Adipocyte (in vitro differentiated cells): ENCODE measurements at regions not wholly inside any gene's neighbourhood (a gene's known extent, or its start where the extent isn't known, plus 50 kb on each side); places are given as distances from the start of the nearest gene placed in this dataset.
"Not testable (repeated sequence)": the region's sequence is repeated elsewhere in the genome, so short reads cannot be mapped to it uniquely, and the experiment has no call there.

Source experiments
- DNase-seq: peaks from one replicate; pipeline ENCODE4 v3.0.0-alpha.2; 2015; ENCODE audit warnings: low read depth
- H3K27me3 ChIP-seq: replicated peaks from 2 replicates; pipeline ENCODE4 v1.7.0; 2013; ENCODE audit warnings: mild to moderate bottlenecking, low read length, moderate library complexity; ENCODE audit not compliant: control insufficient read depth, insufficient read depth
- H3K36me3 ChIP-seq: 2 replicates; pipeline ENCODE4 v1.7.0; 2013; ENCODE audit warnings: low read length, mild to moderate bottlenecking, moderate library complexity; ENCODE audit not compliant: control insufficient read depth, insufficient read depth, severe bottlenecking
- H3K4me1 ChIP-seq: 2 replicates; pipeline ENCODE4 v1.7.0; 2013; ENCODE audit warnings: mild to moderate bottlenecking, low read length, moderate library complexity; ENCODE audit not compliant: control insufficient read depth, insufficient read depth
- H3K4me3 ChIP-seq: 2 replicates; pipeline ENCODE4 v1.7.0; 2013; ENCODE audit warnings: mild to moderate bottlenecking, low read length, moderate library complexity
- H3K9ac ChIP-seq: 2 replicates; pipeline ENCODE4 v1.7.0; 2013; ENCODE audit warnings: mild to moderate bottlenecking, low read length, moderate library complexity
- H3K9me3 ChIP-seq: 2 replicates; pipeline ENCODE4 v1.7.0; 2013; ENCODE audit warnings: mild to moderate bottlenecking, low read length, moderate library complexity; ENCODE audit not compliant: control insufficient read depth

GRCh38 chr6:115873901-115874300 lies 186.8 kb downstream of the FRK start:
- no peak for DNase-seq
- Histone ChIP-seq H3K36me3 (no peaks in the 10 kb centered on the region), H3K4me1 (no peaks in the 10 kb centered on the region), H3K4me3 (no peak overlapping the region), H3K9me3 (no peaks in the 10 kb centered on the region), H3K27me3 (peaks cover 7% of the 10 kb centered on the region), H3K9ac (no peak overlapping the region)

GRCh38 chr6:115870464-115870863 lies 190.2 kb downstream of the FRK start:
- Histone ChIP-seq H3K27me3 (peaks cover 7% of the 10 kb centered on the region), H3K4me1 (no peaks in the 10 kb centered on the region), H3K4me3 (no peak overlapping the region), H3K36me3 (no peaks in the 10 kb centered on the region), H3K9ac (no peak overlapping the region), H3K9me3 (no peaks in the 10 kb centered on the region)
- DNase-seq: no peak

- Histone ChIP-seq H3K4me1 (no peaks in the 10 kb centered on the region), H3K9ac (no peak overlapping the region), H3K4me3 (no peak overlapping the region), H3K27me3 (peaks cover 9% of the 10 kb centered on the region), H3K36me3 (no peaks in the 10 kb centered on the region), H3K9me3 (no peaks in the 10 kb centered on the region)
- no peak for DNase-seq
Measured at GRCh38 chr6:115865914-115866313, 194.8 kb downstream of the FRK start.

GRCh38 chr6:115863211-115863610 lies 197.5 kb downstream of the FRK start:
- no peaks in the 10 kb centered on the region for H3K9me3 ChIP-seq
- no peak overlapping the region for H3K4me3 ChIP-seq
- no peaks in the 10 kb centered on the region for H3K4me1 ChIP-seq
- no peaks in the 10 kb centered on the region for H3K36me3 ChIP-seq
- no peak overlapping the region for H3K9ac ChIP-seq
- peaks cover 2% of the 10 kb centered on the region for H3K27me3 ChIP-seq
- DNase-seq: no peak

GRCh38 chr6:115861658-115862057 lies 199.0 kb downstream of the FRK start:
- not testable (repeated sequence) for H3K9ac ChIP-seq, H3K4me3 ChIP-seq, DNase-seq, H3K9me3 ChIP-seq, H3K27me3 ChIP-seq, H3K36me3 ChIP-seq, H3K4me1 ChIP-seq

- H3K9me3 ChIP-seq, H3K4me3 ChIP-seq, H3K27me3 ChIP-seq, DNase-seq, H3K36me3 ChIP-seq, H3K9ac ChIP-seq, H3K4me1 ChIP-seq: not testable (repeated sequence)
Measured at GRCh38 chr6:115859577-115859976, 201.1 kb downstream of the FRK start.

- H3K4me1 ChIP-seq: no peaks in the 10 kb centered on the region
- no peaks in the 10 kb centered on the region for H3K9me3 ChIP-seq
- no peaks in the 10 kb centered on the region for H3K36me3 ChIP-seq
- H3K9ac ChIP-seq: no peak overlapping the region
- no peaks in the 10 kb centered on the region for H3K27me3 ChIP-seq
- DNase-seq: no peak
- no peak overlapping the region for H3K4me3 ChIP-seq
Measured at GRCh38 chr6:115854866-115855665, 205.6 kb downstream of the FRK start.

GRCh38 chr6:115847671-115848070 lies 213.0 kb downstream of the FRK start:
- Histone ChIP-seq H3K36me3 (no peaks in the 10 kb centered on the region), H3K4me1 (no peaks in the 10 kb centered on the region), H3K9ac (no peak overlapping the region), H3K4me3 (no peak overlapping the region), H3K27me3 (no peaks in the 10 kb centered on the region), H3K9me3 (no peaks in the 10 kb centered on the region)
- DNase-seq: no peak

- Histone ChIP-seq H3K4me1 (no peaks in the 10 kb centered on the region), H3K36me3 (no peaks in the 10 kb centered on the region), H3K27me3 (no peaks in the 10 kb centered on the region), H3K9me3 (no peaks in the 10 kb centered on the region), H3K4me3 (no peak overlapping the region), H3K9ac (no peak overlapping the region)
- DNase-seq: no peak
Measured at GRCh38 chr6:115843945-115844344, 216.7 kb downstream of the FRK start.

GRCh38 chr6:115842338-115842737 lies 218.4 kb downstream of the FRK start:
- no peak overlapping the region for H3K4me3 ChIP-seq
- no peaks in the 10 kb centered on the region for H3K9me3 ChIP-seq
- no peaks in the 10 kb centered on the region for H3K27me3 ChIP-seq
- H3K4me1 ChIP-seq: no peaks in the 10 kb centered on the region
- H3K36me3 ChIP-seq: no peaks in the 10 kb centered on the region
- DNase-seq: no peak
- H3K9ac ChIP-seq: no peak overlapping the region

- Histone ChIP-seq H3K4me1 (no peaks in the 10 kb centered on the region), H3K4me3 (no peak overlapping the region), H3K9me3 (no peaks in the 10 kb centered on the region), H3K36me3 (no peaks in the 10 kb centered on the region), H3K27me3 (no peaks in the 10 kb centered on the region), H3K9ac (no peak overlapping the region)
- DNase-seq: no peak
Measured at GRCh38 chr6:115839583-115840181, 221.0 kb downstream of the FRK start.
